ENCODE measurements at regions not wholly inside any gene's neighbourhood (a gene's known extent, or its start where the extent isn't known, plus 50 kb on each side); places are given as distances from the start of the nearest gene placed in this dataset.

- TF ChIP-seq GATA3 (IDR thresholded peaks at IDR 0.05; ENCODE audit: low read depth, low read length) (no peak), GATA2 (IDR thresholded peaks at IDR 0.05; ENCODE audit: low read depth, low read length) (no peak)
Observed at GRCh38 chr13:88461272-88462009, 790.3 kb downstream of the SLITRK5 start.

GRCh38 chr13:88464851-88465250, 793.7 kb downstream of the SLITRK5 start:
- no peak for TF ChIP-seq GATA2 (IDR thresholded peaks at IDR 0.05; ENCODE audit: low read depth, low read length)
- no peak for TF ChIP-seq GATA3 (IDR thresholded peaks at IDR 0.05; ENCODE audit: low read depth, low read length)

GRCh38 chr13:88472316-88472715, 801.1 kb downstream of the SLITRK5 start:
- TF ChIP-seq GATA3 (IDR thresholded peaks at IDR 0.05; ENCODE audit: low read depth, low read length) (no peak), GATA2 (IDR thresholded peaks at IDR 0.05; ENCODE audit: low read depth, low read length) (no peak)

- TF ChIP-seq GATA3 (IDR thresholded peaks at IDR 0.05; ENCODE audit: low read depth, low read length) (no peak), GATA2 (IDR thresholded peaks at IDR 0.05; ENCODE audit: low read depth, low read length) (no peak)
Observed at GRCh38 chr13:88483202-88483601, 812.0 kb downstream of the SLITRK5 start.

GRCh38 chr13:88507909-88508308, 836.7 kb downstream of the SLITRK5 start:
- TF ChIP-seq GATA2 (IDR thresholded peaks at IDR 0.05; ENCODE audit: low read depth, low read length): no peak

GRCh38 chr13:88526186-88526852, 855.1 kb downstream of the SLITRK5 start:
- TF ChIP-seq GATA3 (IDR thresholded peaks at IDR 0.05; ENCODE audit: low read depth, low read length): no peak
- TF ChIP-seq GATA2 (IDR thresholded peaks at IDR 0.05; ENCODE audit: low read depth, low read length): no peak

GRCh38 chr13:88526853-88527215, 855.7 kb downstream of the SLITRK5 start:
- TF ChIP-seq GATA3 (IDR thresholded peaks at IDR 0.05; ENCODE audit: low read depth, low read length) (no peak), GATA2 (IDR thresholded peaks at IDR 0.05; ENCODE audit: low read depth, low read length) (no peak)

- TF ChIP-seq GATA3 (IDR thresholded peaks at IDR 0.05; ENCODE audit: low read depth, low read length) (no peak), GATA2 (IDR thresholded peaks at IDR 0.05; ENCODE audit: low read depth, low read length) (no peak)
Observed at GRCh38 chr13:88541994-88542393, 870.8 kb downstream of the SLITRK5 start.

- no peak for TF ChIP-seq GATA2 (IDR thresholded peaks at IDR 0.05; ENCODE audit: low read depth, low read length)
- no peak for TF ChIP-seq GATA3 (IDR thresholded peaks at IDR 0.05; ENCODE audit: low read depth, low read length)
Observed at GRCh38 chr13:88544836-88545235, 873.7 kb downstream of the SLITRK5 start.

- TF ChIP-seq GATA3 (IDR thresholded peaks at IDR 0.05; ENCODE audit: low read depth, low read length) (no peak), GATA2 (IDR thresholded peaks at IDR 0.05; ENCODE audit: low read depth, low read length) (no peak)
Observed at GRCh38 chr13:88552966-88553365, 881.8 kb downstream of the SLITRK5 start.

- TF ChIP-seq GATA3 (IDR thresholded peaks at IDR 0.05; ENCODE audit: low read depth, low read length) (no peak), GATA2 (IDR thresholded peaks at IDR 0.05; ENCODE audit: low read depth, low read length) (no peak)
Observed at GRCh38 chr13:88565566-88565965, 894.4 kb downstream of the SLITRK5 start.

GRCh38 chr13:88585861-88586260, 914.7 kb downstream of the SLITRK5 start:
- TF ChIP-seq GATA3 (IDR thresholded peaks at IDR 0.05; ENCODE audit: low read depth, low read length) (no peak), GATA2 (IDR thresholded peaks at IDR 0.05; ENCODE audit: low read depth, low read length) (no peak)

- TF ChIP-seq GATA2 (IDR thresholded peaks at IDR 0.05; ENCODE audit: low read depth, low read length) (no peak), GATA3 (IDR thresholded peaks at IDR 0.05; ENCODE audit: low read depth, low read length) (no peak)
Observed at GRCh38 chr13:88586263-88586662, 915.1 kb downstream of the SLITRK5 start.

GRCh38 chr13:88590574-88590973, 919.4 kb downstream of the SLITRK5 start:
- no peak for TF ChIP-seq GATA3 (IDR thresholded peaks at IDR 0.05; ENCODE audit: low read depth, low read length)

GRCh38 chr13:88592105-88592504, 920.9 kb downstream of the SLITRK5 start:
- no peak for TF ChIP-seq GATA3 (IDR thresholded peaks at IDR 0.05; ENCODE audit: low read depth, low read length)
- TF ChIP-seq GATA2 (IDR thresholded peaks at IDR 0.05; ENCODE audit: low read depth, low read length): no peak

Data from SH-SY5Y (cell line).